HepG2 (cell line): ENCODE measurements at regions not wholly inside any gene's neighbourhood (a gene's known extent, or its start where the extent isn't known, plus 50 kb on each side); places are given as distances from the start of the nearest gene placed in this dataset.

Experiments used
- TCF7 ChIP-seq: sonication (generic); IDR thresholded peaks from 2 replicates; pipeline ENCODE4 v1.6.1; 2016; ENCODE audit warnings: antibody characterized with exemption, low read depth
- U2AF1 ChIP-seq: fragments of 200-400 bp; formaldehyde crosslinking; optimal IDR thresholded peaks from 2 replicates; pipeline ENCODE3; 2017; ENCODE audit warnings: mild to moderate bottlenecking, low read depth, low read length
- TF ChIP-seq, protein P1 (sequence below): sonication (generic); formaldehyde crosslinking; IDR thresholded peaks from 2 replicates; pipeline ENCODE4 v1.4.0; 2020; ENCODE audit warnings: mild to moderate bottlenecking, missing genetic modification reagents

- no peak for TF ChIP-seq TCF7
- TF ChIP-seq, protein P1, sequence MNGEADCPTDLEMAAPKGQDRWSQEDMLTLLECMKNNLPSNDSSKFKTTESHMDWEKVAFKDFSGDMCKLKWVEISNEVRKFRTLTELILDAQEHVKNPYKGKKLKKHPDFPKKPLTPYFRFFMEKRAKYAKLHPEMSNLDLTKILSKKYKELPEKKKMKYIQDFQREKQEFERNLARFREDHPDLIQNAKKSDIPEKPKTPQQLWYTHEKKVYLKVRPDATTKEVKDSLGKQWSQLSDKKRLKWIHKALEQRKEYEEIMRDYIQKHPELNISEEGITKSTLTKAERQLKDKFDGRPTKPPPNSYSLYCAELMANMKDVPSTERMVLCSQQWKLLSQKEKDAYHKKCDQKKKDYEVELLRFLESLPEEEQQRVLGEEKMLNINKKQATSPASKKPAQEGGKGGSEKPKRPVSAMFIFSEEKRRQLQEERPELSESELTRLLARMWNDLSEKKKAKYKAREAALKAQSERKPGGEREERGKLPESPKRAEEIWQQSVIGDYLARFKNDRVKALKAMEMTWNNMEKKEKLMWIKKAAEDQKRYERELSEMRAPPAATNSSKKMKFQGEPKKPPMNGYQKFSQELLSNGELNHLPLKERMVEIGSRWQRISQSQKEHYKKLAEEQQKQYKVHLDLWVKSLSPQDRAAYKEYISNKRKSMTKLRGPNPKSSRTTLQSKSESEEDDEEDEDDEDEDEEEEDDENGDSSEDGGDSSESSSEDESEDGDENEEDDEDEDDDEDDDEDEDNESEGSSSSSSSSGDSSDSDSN (CRISPR knock-in tag): no peak
- TF ChIP-seq U2AF1: no peak
These were observed 62.6 kb upstream of the SEMA6A start for GRCh38 chr5:116637149-116637740.
